BJ (cell line): ENCODE measurements at regions not wholly inside any gene's neighbourhood (a gene's known extent, or its start where the extent isn't known, plus 50 kb on each side); places are given as distances from the start of the nearest gene placed in this dataset.

ENCODE experiments used
- CTCF ChIA-PET: fragments of 350-600 bp; formaldehyde crosslinking; extraction: SDS; loops from one replicate; lab custom pipeline; 2021; ENCODE audit warnings: antibody characterized with exemption, inconsistent platforms; lab: Yijun Ruan, JAX
- POLR2A ChIA-PET: fragments of 300-600 bp; sonication (Branson Sonifier 250); formaldehyde crosslinking; extraction: SDS; loops from one replicate; lab custom pipeline; 2021; ENCODE audit warnings: antibody characterized with exemption; lab: Charles Lee
- DNase-seq: peaks from one replicate; pipeline ENCODE4 v3.0.0-alpha.2; 2011; ENCODE audit warnings: low read depth
- H3K27me3 ChIP-seq: 2 replicates; pipeline ENCODE4 v1.6.0; 2011; ENCODE audit warnings: low read length; ENCODE audit not compliant: control insufficient read depth, insufficient read depth
- H3K36me3 ChIP-seq: 2 replicates; pipeline ENCODE4 v1.5.1; 2011; ENCODE audit warnings: low read length; ENCODE audit not compliant: control insufficient read depth, insufficient read depth
- H3K4me3 ChIP-seq: 2 replicates; pipeline ENCODE4 v1.5.1; 2011; ENCODE audit warnings: low read depth, mild to moderate bottlenecking, control low read depth, low read length
- TF ChIP-seq, protein P1 (sequence below): IDR thresholded peaks from 2 replicates; pipeline ENCODE4 v1.5.1; 2011; ENCODE audit warnings: low read depth, mild to moderate bottlenecking, control low read depth, inconsistent platforms, low read length, moderate library complexity; ENCODE audit not compliant: insufficient read depth

DNA sequence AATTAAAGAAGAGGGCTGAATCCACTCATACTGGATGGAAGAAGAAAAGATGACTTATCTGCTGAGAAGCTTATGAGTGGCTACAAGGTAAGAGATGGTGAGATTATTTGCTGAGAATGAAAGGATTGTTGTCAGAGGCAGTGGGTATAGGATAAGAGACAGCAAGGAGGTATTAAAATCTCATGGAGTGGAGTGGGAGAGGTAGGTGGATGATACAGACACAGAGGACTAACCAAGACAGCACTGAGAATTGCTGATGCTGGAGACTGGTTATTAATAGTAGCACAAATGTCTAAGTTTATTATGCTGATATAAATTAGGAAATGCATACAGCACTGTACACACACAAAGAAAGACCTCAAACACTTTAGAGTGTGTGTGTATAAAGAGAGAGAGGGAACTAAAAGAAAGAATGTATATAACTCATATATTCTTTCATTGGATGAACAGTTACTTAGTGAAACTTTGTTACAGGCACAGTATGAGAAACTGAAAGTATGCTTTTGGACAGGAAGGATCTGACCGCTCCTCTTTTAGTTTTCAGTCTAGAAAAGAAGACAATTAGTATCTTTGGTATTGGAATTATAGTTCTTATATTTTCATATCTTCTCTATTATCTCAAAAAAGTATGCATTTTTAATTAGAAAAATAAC, 543.1 kb downstream of the LRFN5 start:
- TF ChIP-seq, protein P1, sequence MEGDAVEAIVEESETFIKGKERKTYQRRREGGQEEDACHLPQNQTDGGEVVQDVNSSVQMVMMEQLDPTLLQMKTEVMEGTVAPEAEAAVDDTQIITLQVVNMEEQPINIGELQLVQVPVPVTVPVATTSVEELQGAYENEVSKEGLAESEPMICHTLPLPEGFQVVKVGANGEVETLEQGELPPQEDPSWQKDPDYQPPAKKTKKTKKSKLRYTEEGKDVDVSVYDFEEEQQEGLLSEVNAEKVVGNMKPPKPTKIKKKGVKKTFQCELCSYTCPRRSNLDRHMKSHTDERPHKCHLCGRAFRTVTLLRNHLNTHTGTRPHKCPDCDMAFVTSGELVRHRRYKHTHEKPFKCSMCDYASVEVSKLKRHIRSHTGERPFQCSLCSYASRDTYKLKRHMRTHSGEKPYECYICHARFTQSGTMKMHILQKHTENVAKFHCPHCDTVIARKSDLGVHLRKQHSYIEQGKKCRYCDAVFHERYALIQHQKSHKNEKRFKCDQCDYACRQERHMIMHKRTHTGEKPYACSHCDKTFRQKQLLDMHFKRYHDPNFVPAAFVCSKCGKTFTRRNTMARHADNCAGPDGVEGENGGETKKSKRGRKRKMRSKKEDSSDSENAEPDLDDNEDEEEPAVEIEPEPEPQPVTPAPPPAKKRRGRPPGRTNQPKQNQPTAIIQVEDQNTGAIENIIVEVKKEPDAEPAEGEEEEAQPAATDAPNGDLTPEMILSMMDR = no peak
- no peak overlapping the region for H3K4me3 ChIP-seq
- CTCF ChIA-PET = interaction anchor here (0.7 kb wide), 1 partner anchor 10 kb away, joined by 7 read pairs; no protein-coding TSS in a partner anchor
- H3K27me3 ChIP-seq = no peaks in the 10 kb centered on the region
- POLR2A ChIA-PET = no interaction called here
- H3K36me3 ChIP-seq = no peaks in the 10 kb centered on the region
- no peak for DNase-seq

DNA sequence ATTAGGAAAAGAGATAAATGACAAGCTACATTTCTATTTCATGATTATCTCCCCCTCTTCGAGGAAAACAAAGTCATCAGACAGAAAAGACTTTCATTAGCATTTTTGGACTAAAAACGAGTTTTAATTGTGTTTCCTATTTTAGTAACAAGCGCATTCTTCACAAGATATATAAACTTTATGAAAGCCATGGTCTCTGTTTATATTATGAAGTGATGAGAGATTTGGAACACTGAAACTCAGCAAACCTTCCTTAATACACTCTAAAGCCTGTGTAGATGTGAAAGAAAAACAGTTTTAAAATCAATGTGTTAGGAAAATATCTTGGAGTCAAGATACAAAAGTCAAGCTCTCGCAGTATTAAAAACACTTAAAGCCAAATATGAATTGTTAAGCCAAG, 539.1 kb downstream of the LRFN5 start:
- Histone ChIP-seq H3K27me3 (no peaks in the 10 kb centered on the region), H3K4me3 (no peak overlapping the region), H3K36me3 (no peaks in the 10 kb centered on the region)
- POLR2A ChIA-PET = no interaction called here
- DNase-seq = no peak
- CTCF ChIA-PET = no interaction called here
- TF ChIP-seq, protein P1 = no peak

DNA sequence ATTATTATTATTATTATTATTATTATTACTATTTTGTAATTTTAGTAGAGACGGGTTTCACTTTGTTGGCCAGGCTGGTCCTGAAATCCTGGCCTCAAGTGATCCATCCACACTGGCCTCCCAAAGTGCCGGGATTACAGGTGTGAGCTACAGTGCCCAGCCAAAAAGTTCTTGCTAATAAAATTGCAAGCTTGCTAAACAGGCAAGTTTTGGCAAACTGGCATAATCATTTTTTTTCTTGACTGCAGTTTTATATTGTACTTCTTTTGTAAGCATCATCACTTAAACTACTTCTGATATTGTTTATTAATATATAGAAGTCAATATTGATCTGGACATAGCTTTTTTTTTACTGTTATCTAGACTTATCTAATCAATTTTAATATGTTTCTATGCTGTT, 536.4 kb downstream of the LRFN5 start:
- H3K4me3 ChIP-seq = no peak overlapping the region
- CTCF ChIA-PET = interaction anchor here (0.7 kb wide), 1 partner anchor 161 kb away, joined by 5 read pairs; no protein-coding TSS in a partner anchor

DNA sequence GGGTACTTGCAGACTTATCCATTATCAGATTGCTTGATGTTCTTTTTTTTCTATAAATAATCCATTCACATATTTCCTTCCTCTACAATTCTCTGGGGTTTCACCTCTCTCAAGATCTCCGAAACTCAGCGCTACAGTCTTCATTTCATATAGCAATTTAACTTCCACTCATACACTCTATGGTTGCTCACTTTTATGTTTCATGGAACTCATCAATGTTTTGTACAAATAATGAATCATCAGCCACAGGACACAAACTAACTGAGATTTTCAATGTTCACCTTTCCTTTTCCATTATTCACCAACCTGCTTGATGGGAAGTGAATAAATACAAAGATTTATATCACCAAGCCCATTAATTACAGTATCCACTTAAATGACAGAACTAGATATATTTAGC, 534.7 kb downstream of the LRFN5 start:
- Histone ChIP-seq H3K27me3 (no peaks in the 10 kb centered on the region), H3K36me3 (no peaks in the 10 kb centered on the region), H3K4me3 (no peak overlapping the region)
- TF ChIP-seq, protein P1 = no peak
- CTCF ChIA-PET = no interaction called here
- POLR2A ChIA-PET = no interaction called here
- DNase-seq = no peak

More for the DNA sequence above, 536.4 kb downstream of the LRFN5 start:
- TF ChIP-seq, protein P1 = no peak
- Histone ChIP-seq H3K36me3 (no peaks in the 10 kb centered on the region), H3K27me3 (no peaks in the 10 kb centered on the region)
- DNase-seq = no peak
- POLR2A ChIA-PET = no interaction called here

DNA sequence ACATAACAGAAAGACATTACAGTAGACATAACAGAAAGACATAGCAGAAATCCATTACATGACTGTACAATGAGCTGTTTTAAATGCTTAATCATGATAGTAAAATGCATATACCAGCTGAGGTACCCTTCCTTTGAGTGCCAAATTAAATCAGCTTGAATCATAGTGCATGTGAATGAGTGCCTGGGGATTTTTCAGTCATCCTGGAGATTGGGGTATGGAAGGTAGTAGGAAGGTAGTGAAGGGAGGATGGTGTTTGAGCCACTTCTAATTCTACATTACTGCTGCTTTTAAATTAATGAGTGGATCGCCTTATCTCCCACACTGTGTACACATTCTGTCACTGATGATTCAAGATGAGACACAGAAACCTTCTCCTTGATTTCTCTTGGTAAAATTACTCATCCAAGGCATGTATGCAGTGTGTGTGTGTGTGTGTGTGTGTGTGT, 534.2 kb downstream of the LRFN5 start:
- ChIA-PET CTCF (no interaction called here), POLR2A (no interaction called here)

More for the DNA sequence above, 534.2 kb downstream of the LRFN5 start:
- TF ChIP-seq, protein P1 = no peak
- H3K4me3 ChIP-seq = no peak overlapping the region
- H3K27me3 ChIP-seq = no peaks in the 10 kb centered on the region
- no peak for DNase-seq
- no peaks in the 10 kb centered on the region for H3K36me3 ChIP-seq
